GM12864 (cell line): ENCODE measurements at regions not wholly inside any gene's neighbourhood (a gene's known extent, or its start where the extent isn't known, plus 50 kb on each side); places are given as distances from the start of the nearest gene placed in this dataset.

ENCODE experiments used
- DNase-seq: peaks from one replicate; pipeline ENCODE4 v3.0.0-alpha.2; 2011; ENCODE audit warnings: low read depth
- H3K4me3 ChIP-seq: 2 replicates; pipeline ENCODE4 v1.5.1; 2011; ENCODE audit warnings: mild to moderate bottlenecking, low read depth, low read length, control low read depth
- CTCF ChIP-seq: IDR thresholded peaks from 2 replicates; pipeline ENCODE4 v1.5.1; 2011; ENCODE audit warnings: low read depth, mild to moderate bottlenecking, moderate library complexity, low read length, control low read depth, inconsistent platforms; ENCODE audit errors: missing control alignments

- DNase-seq = no peak
- no peak overlapping the region for H3K4me3 ChIP-seq
- TF ChIP-seq CTCF = no peak
Measured at GRCh38 chr12:66733321-66733720, 54.4 kb upstream of the GRIP1 start.

- TF ChIP-seq CTCF = no peak
- DNase-seq = no peak
- H3K4me3 ChIP-seq = no peak overlapping the region
Measured at GRCh38 chr12:66733839-66734238, 55.0 kb upstream of the GRIP1 start.

GRCh38 chr12:66735275-66735674 is 56.4 kb upstream of the GRIP1 start:
- no peak for TF ChIP-seq CTCF
- DNase-seq = no peak
- no peak overlapping the region for H3K4me3 ChIP-seq

GRCh38 chr12:66736931-66737330 is 58.1 kb upstream of the GRIP1 start:
- H3K4me3 ChIP-seq = no peak overlapping the region
- DNase-seq = no peak
- TF ChIP-seq CTCF = no peak

- DNase-seq = no peak
- no peak for TF ChIP-seq CTCF
- no peak overlapping the region for H3K4me3 ChIP-seq
Measured at GRCh38 chr12:66739266-66739665, 60.4 kb upstream of the GRIP1 start.

GRCh38 chr12:66739940-66740651 is 61.2 kb upstream of the GRIP1 start:
- no peak for TF ChIP-seq CTCF
- DNase-seq = no peak
- no peak overlapping the region for H3K4me3 ChIP-seq

GRCh38 chr12:66740732-66741131 is 61.9 kb upstream of the GRIP1 start:
- H3K4me3 ChIP-seq = no peak overlapping the region
- no peak for DNase-seq
- no peak for TF ChIP-seq CTCF
